K562 (cell line): ENCODE measurements at regions not wholly inside any gene's neighbourhood (a gene's known extent, or its start where the extent isn't known, plus 50 kb on each side); places are given as distances from the start of the nearest gene placed in this dataset.

Source experiments
- ATF2 ChIP-seq: sonication (generic); formaldehyde crosslinking; IDR thresholded peaks from 2 replicates; pipeline ENCODE4 v1.8.1; 2022; ENCODE audit warnings: missing genetic modification reagents
- CTCF ChIP-seq, 3 experiments: IDR thresholded peaks in 2 of 3; conservative IDR thresholded peaks in 1 of 3; 2 replicates each; pipeline ENCODE4 v1.5.1; 2011 to 2012; ENCODE audit warnings: low read length in 3 of 3, mild to moderate bottlenecking in 3 of 3, control low read depth in 2 of 3, improper control_type of control experiment in 1 of 3, inconsistent platforms in 1 of 3, low read depth in 1 of 3, mixed read lengths in 1 of 3, moderate library complexity in 1 of 3; ENCODE audit not compliant: insufficient read depth in 2 of 3
- EGR1 ChIP-seq: fragments of 450-650 bp; conservative IDR thresholded peaks from 2 replicates; pipeline ENCODE4 v1.6.1; 2017; ENCODE audit warnings: mild to moderate bottlenecking
- IRF1 ChIP-seq: sonication (generic); formaldehyde crosslinking; IDR thresholded peaks from 2 replicates; pipeline ENCODE4 v1.8.0; 2022; ENCODE audit warnings: missing genetic modification reagents, mild to moderate bottlenecking, borderline replicate concordance
- PRDM10 ChIP-seq: fragments of 450-650 bp; IDR thresholded peaks from 2 replicates; pipeline ENCODE4 v1.6.1; 2018; ENCODE audit not compliant: partially characterized antibody
- RBM25 ChIP-seq: fragments of 200-400 bp; formaldehyde crosslinking; IDR thresholded peaks from 2 replicates; pipeline ENCODE4 v1.6.1; 2018; ENCODE audit warnings: low read length, low read depth, moderate library complexity; ENCODE audit not compliant: severe bottlenecking
- SAP30 ChIP-seq: fragments of 200-600 bp; sonication (generic); IDR thresholded peaks from 2 replicates; pipeline ENCODE4 v1.6.1; 2012; ENCODE audit warnings: borderline replicate concordance, low read depth, mild to moderate bottlenecking, moderate library complexity, low read length, control low read depth, inconsistent platforms; ENCODE audit not compliant: insufficient read depth, poor library complexity, severe bottlenecking
- SP1 ChIP-seq: sonication (generic); formaldehyde crosslinking; IDR thresholded peaks from 2 replicates; pipeline ENCODE4 v1.8.1; 2022; ENCODE audit warnings: mild to moderate bottlenecking, missing genetic modification reagents
- SREBF1 ChIP-seq: fragments of 150-350 bp; IDR thresholded peaks from 2 replicates; pipeline ENCODE4 v1.6.1; 2014; ENCODE audit warnings: antibody characterized with exemption, low read depth, low read length, borderline replicate concordance
- TAF7 ChIP-seq: fragments of 450-650 bp; IDR thresholded peaks from 2 replicates; pipeline ENCODE4 v1.6.1; 2016; ENCODE audit warnings: missing genetic modification characterization, missing compliant biosample characterization
- TBP ChIP-seq: optimal IDR thresholded peaks from 2 replicates; pipeline ENCODE3; 2011; ENCODE audit warnings: low read depth, low read length, improper control_type of control experiment
- ZNF263 ChIP-seq: sonication (generic); formaldehyde crosslinking; IDR thresholded peaks from 2 replicates; pipeline ENCODE4 v1.8.0; 2022; ENCODE audit warnings: mild to moderate bottlenecking, missing genetic modification reagents, borderline replicate concordance
- ZNF41 ChIP-seq: fragments of 250-450 bp; sonication (Bioruptor Pico); conservative IDR thresholded peaks from 2 replicates; pipeline ENCODE4 v1.4.0; 2020; ENCODE audit warnings: mild to moderate bottlenecking
- ZSCAN29 ChIP-seq: fragments of 450-650 bp; IDR thresholded peaks from 2 replicates; pipeline ENCODE4 v1.6.1; 2017

- TF ChIP-seq ZNF263 (CRISPR knock-in tag) (no peak), SP1 (CRISPR knock-in tag) (no peak), ZSCAN29 (no peak), EGR1 (no peak), RBM25 (no peak), TAF7 (no peak), CTCF (IDR thresholded peaks at IDR 0.05 in 2 of 3, conservative IDR thresholded peaks at IDR 0.05 in 1 of 3; ENCODE audit: insufficient read depth in 2 of 3, low read depth in 1 of 3, low read length in 3 of 3) (no peak), SREBF1 (no peak), ZNF41 (CRISPR knock-in tag) (no peak), PRDM10 (no peak), TBP (no peak), SAP30 (no peak), IRF1 (no peak), ATF2 (no peak)
Observed at GRCh38 chr2:109686921-109687320, 72.8 kb downstream of the SOWAHC start.
